ENCODE measurements at regions not wholly inside any gene's neighbourhood (a gene's known extent, or its start where the extent isn't known, plus 50 kb on each side); places are given as distances from the start of the nearest gene placed in this dataset.

DNA sequence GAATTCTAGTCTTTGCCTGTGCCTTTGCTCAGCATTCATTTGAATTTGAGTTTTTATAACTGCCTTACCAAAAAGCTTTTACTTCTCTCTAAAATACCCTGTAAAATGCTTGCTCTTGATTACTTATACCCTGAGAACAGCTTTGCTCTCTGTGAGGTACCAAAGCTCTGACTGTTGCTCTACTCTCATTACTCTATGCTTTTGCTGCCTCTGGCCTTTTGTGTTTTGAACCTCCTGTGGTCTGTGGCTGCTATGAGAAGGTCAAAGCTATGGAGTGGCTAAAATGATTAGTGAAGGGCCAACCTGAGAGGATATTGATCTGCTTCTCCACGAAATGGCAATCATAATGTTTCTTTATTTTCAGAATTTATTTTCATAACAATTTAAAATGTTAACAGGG, 375.6 kb upstream of the IMPG1 start:
- 3% methylated on average over 1 of the region's 1 CpG for WGBS (ENCODE audit: low lambda C conversion rate)
- no peaks in the 10 kb centered on the region for H3K79me2 ChIP-seq (ENCODE audit: insufficient read depth, low read length)
- no peak overlapping the region for H3K4me2 ChIP-seq (ENCODE audit: low read depth, low read length)
- FAIRE-seq (no peak), ATAC-seq (no peak), DNase-seq (ENCODE audit: low spot score) (no peak)
- ChIA-PET POLR2A (no interaction called here), CTCF (ENCODE audit: low intra/inter-chr PET ratio, low total read pairs) (no interaction called here)
- H3K9ac ChIP-seq (ENCODE audit: insufficient read depth, low read depth, low read length), result no peak overlapping the region
- H3K4me1 ChIP-seq (ENCODE audit: insufficient read depth, low read length), result no peaks in the 10 kb centered on the region
- no peak overlapping the region for H2AFZ ChIP-seq (ENCODE audit: low read length)
- BruUV-seq (replicated peaks), result no TSS peak
- no peaks in the 10 kb centered on the region for H3K27me3 ChIP-seq (ENCODE audit: control insufficient read depth in 1 of 2, insufficient read depth in 2 of 2, low read length in 2 of 2)
- no peak overlapping the region for H3K4me3 ChIP-seq (replicated peaks in 1 of 3; ENCODE audit: insufficient read depth in 1 of 3, low read depth in 2 of 3, low read length in 3 of 3)
- TF ChIP-seq, protein P1, sequence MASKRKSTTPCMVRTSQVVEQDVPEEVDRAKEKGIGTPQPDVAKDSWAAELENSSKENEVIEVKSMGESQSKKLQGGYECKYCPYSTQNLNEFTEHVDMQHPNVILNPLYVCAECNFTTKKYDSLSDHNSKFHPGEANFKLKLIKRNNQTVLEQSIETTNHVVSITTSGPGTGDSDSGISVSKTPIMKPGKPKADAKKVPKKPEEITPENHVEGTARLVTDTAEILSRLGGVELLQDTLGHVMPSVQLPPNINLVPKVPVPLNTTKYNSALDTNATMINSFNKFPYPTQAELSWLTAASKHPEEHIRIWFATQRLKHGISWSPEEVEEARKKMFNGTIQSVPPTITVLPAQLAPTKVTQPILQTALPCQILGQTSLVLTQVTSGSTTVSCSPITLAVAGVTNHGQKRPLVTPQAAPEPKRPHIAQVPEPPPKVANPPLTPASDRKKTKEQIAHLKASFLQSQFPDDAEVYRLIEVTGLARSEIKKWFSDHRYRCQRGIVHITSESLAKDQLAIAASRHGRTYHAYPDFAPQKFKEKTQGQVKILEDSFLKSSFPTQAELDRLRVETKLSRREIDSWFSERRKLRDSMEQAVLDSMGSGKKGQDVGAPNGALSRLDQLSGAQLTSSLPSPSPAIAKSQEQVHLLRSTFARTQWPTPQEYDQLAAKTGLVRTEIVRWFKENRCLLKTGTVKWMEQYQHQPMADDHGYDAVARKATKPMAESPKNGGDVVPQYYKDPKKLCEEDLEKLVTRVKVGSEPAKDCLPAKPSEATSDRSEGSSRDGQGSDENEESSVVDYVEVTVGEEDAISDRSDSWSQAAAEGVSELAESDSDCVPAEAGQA (IDR thresholded peaks at IDR 0.05; ENCODE audit: low read depth), result no peak
- TF ChIP-seq, protein P1 (CRISPR knock-in tag; IDR thresholded peaks at IDR 0.05; ENCODE audit: borderline replicate concordance), result no peak
- TF ChIP-seq SRSF1 (optimal IDR thresholded peaks at IDR 0.05; ENCODE audit: low read depth, low read length) (no peak), NAIF1 (CRISPR knock-in tag; IDR thresholded peaks at IDR 0.05; ENCODE audit: borderline replicate concordance) (no peak), SAFB2 (CRISPR knock-in tag; IDR thresholded peaks at IDR 0.05; ENCODE audit: borderline replicate concordance, low read depth) (no peak)
- TF ChIP-seq, protein P2, sequence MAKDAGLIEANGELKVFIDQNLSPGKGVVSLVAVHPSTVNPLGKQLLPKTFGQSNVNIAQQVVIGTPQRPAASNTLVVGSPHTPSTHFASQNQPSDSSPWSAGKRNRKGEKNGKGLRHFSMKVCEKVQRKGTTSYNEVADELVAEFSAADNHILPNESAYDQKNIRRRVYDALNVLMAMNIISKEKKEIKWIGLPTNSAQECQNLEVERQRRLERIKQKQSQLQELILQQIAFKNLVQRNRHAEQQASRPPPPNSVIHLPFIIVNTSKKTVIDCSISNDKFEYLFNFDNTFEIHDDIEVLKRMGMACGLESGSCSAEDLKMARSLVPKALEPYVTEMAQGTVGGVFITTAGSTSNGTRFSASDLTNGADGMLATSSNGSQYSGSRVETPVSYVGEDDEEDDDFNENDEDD (CRISPR knock-in tag; IDR thresholded peaks at IDR 0.05; ENCODE audit: borderline replicate concordance), result no peak
- in situ Hi-C loops (cut with HindIII; ENCODE audit: extremely low pct_ligation_motif_present, low pct_unique_long_range_greater_than_20kb) (no loop called here), intact Hi-C loops (cut with micrococcal nuclease; ENCODE audit: unreplicated experiment) (no loop called here)
- H3K9me3 ChIP-seq (ENCODE audit: low read length), result no peaks in the 10 kb centered on the region
- no peaks in the 10 kb centered on the region for H3K36me3 ChIP-seq (replicated peaks in 1 of 2; ENCODE audit: control insufficient read depth in 1 of 2, insufficient read depth in 2 of 2, low read length in 2 of 2)
- H3K27ac ChIP-seq (ENCODE audit: extremely low read length, insufficient read depth, low read length), result no peak overlapping the region
- H4K20me1 ChIP-seq (ENCODE audit: insufficient read depth, low read length), result no peaks in the 10 kb centered on the region

Measured in HepG2 (cell line).